Keratinocyte (primary cell): ENCODE measurements at regions not wholly inside any gene's neighbourhood (a gene's known extent, or its start where the extent isn't known, plus 50 kb on each side); places are given as distances from the start of the nearest gene placed in this dataset.

Source experiments
- DNase-seq: peaks from one replicate; pipeline ENCODE4 v3.0.0-alpha.2; 2011; ENCODE audit warnings: low read depth, missing footprints, low spot score
- FAIRE-seq: peaks from 2 replicates; lab custom pipeline; 2011; peaks lifted over from hg19 to GRCh38; lab: Jason Lieb, UNC
- H2AFZ ChIP-seq: 2 replicates; pipeline ENCODE4 v1.6.0; 2012; ENCODE audit warnings: low read length, control low read depth, inconsistent platforms; ENCODE audit not compliant: control insufficient read depth
- H3K27ac ChIP-seq: 2 replicates; pipeline ENCODE4 v1.5.1; 2011; ENCODE audit warnings: low read length; ENCODE audit not compliant: control insufficient read depth, insufficient read depth
- H3K27me3 ChIP-seq: 3 replicates; pipeline ENCODE4 v1.6.0; 2011; ENCODE audit warnings: low read length; ENCODE audit not compliant: control insufficient read depth, insufficient read depth; ENCODE audit errors: extremely low read depth
- H3K36me3 ChIP-seq, 2 experiments: 2 replicates in 1 of 2; 3 replicates in 1 of 2; pipeline ENCODE4 v1.5.1; 2011; ENCODE audit warnings: low read length in 2 of 2, mild to moderate bottlenecking in 1 of 2; ENCODE audit not compliant: control insufficient read depth in 2 of 2, insufficient read depth in 2 of 2; ENCODE audit errors: extremely low read depth in 1 of 2
- H3K4me1 ChIP-seq: 3 replicates; pipeline ENCODE4 v1.5.1; 2011; ENCODE audit warnings: low read length; ENCODE audit not compliant: control insufficient read depth, insufficient read depth; ENCODE audit errors: extremely low read depth
- H3K4me2 ChIP-seq: 3 replicates; pipeline ENCODE4 v1.6.0; 2011; ENCODE audit warnings: low read depth, low read length; ENCODE audit not compliant: control insufficient read depth, insufficient read depth; ENCODE audit errors: extremely low read depth
- H3K4me3 ChIP-seq, 3 experiments: fragments of 200-600 bp in 1 of 3; sonication (generic) in 1 of 3; 2 replicates in 2 of 3; 3 replicates in 1 of 3; pipeline ENCODE4 v1.5.1; 2011 to 2016; ENCODE audit warnings: low read length in 3 of 3, mild to moderate bottlenecking in 3 of 3, control low read depth in 2 of 3, inconsistent platforms in 1 of 3, low read depth in 1 of 3, mixed read lengths in 1 of 3, mixed run types in 1 of 3, moderate library complexity in 1 of 3; ENCODE audit not compliant: control insufficient read depth in 2 of 3, insufficient read depth in 2 of 3; ENCODE audit errors: extremely low read depth in 1 of 3
- H3K79me2 ChIP-seq: 2 replicates; pipeline ENCODE4 v1.6.0; 2012; ENCODE audit warnings: low read length; ENCODE audit not compliant: control insufficient read depth, insufficient read depth
- H3K9ac ChIP-seq: 3 replicates; pipeline ENCODE4 v1.6.0; 2011; ENCODE audit warnings: low read length; ENCODE audit not compliant: control insufficient read depth, insufficient read depth; ENCODE audit errors: extremely low read depth
- H3K9me1 ChIP-seq: 3 replicates; pipeline ENCODE4 v1.6.0; 2011; ENCODE audit warnings: low read length; ENCODE audit not compliant: control insufficient read depth, insufficient read depth; ENCODE audit errors: extremely low read depth
- H3K9me3 ChIP-seq: 2 replicates; pipeline ENCODE4 v1.5.1; 2012; ENCODE audit warnings: low read depth, low read length; ENCODE audit not compliant: control insufficient read depth
- H4K20me1 ChIP-seq: 3 replicates; pipeline ENCODE4 v1.6.0; 2011; ENCODE audit warnings: low read length; ENCODE audit not compliant: control insufficient read depth, insufficient read depth; ENCODE audit errors: extremely low read depth
- EZH2 ChIP-seq: IDR thresholded peaks from one replicate; pipeline ENCODE4 v1.6.1; 2012; ENCODE audit warnings: inconsistent platforms, mild to moderate bottlenecking, low read length, moderate library complexity
- dilution Hi-C: fragments of 300-500 bp; cut with MboI; formaldehyde crosslinking; loops from one replicate; pipeline ENCODE4 v1.7.0; 2020; ENCODE audit warnings: low sequenced_read_pairs; ENCODE audit not compliant: extremely low pct_ligation_motif_present
- TF ChIP-seq, protein P1 (sequence below), 3 experiments: IDR thresholded peaks in 1 of 3; conservative IDR thresholded peaks in 1 of 3; optimal IDR thresholded peaks in 1 of 3; 2 replicates in 2 of 3; 3 replicates in 1 of 3; pipeline versions ENCODE3 to v1.5.1; 2011; ENCODE audit warnings: low read length in 3 of 3, mild to moderate bottlenecking in 3 of 3, moderate library complexity in 2 of 3, control low read depth in 1 of 3, inconsistent platforms in 1 of 3; ENCODE audit not compliant: insufficient read depth in 2 of 3; ENCODE audit errors: extremely low read depth in 1 of 3

GRCh38 chr2:3104261-3104660 is 273.4 kb downstream of the EIPR1 start:
- no peaks in the 10 kb centered on the region for H3K9me3 ChIP-seq
- H3K9ac ChIP-seq: no peak overlapping the region
- no peak overlapping the region for H3K27ac ChIP-seq
- no peaks in the 10 kb centered on the region for H3K27me3 ChIP-seq
- H3K4me2 ChIP-seq: no peak overlapping the region
- H3K79me2 ChIP-seq: no peaks in the 10 kb centered on the region
- DNase-seq (no peak), FAIRE-seq (no peak)
- H3K36me3 ChIP-seq: no peaks in the 10 kb centered on the region
- H3K9me1 ChIP-seq: no peaks in the 10 kb centered on the region
- no peak overlapping the region for H3K4me3 ChIP-seq
- H4K20me1 ChIP-seq: no peaks in the 10 kb centered on the region
- H3K4me1 ChIP-seq: no peaks in the 10 kb centered on the region
- H2AFZ ChIP-seq: no peak overlapping the region
- TF ChIP-seq, protein P1, sequence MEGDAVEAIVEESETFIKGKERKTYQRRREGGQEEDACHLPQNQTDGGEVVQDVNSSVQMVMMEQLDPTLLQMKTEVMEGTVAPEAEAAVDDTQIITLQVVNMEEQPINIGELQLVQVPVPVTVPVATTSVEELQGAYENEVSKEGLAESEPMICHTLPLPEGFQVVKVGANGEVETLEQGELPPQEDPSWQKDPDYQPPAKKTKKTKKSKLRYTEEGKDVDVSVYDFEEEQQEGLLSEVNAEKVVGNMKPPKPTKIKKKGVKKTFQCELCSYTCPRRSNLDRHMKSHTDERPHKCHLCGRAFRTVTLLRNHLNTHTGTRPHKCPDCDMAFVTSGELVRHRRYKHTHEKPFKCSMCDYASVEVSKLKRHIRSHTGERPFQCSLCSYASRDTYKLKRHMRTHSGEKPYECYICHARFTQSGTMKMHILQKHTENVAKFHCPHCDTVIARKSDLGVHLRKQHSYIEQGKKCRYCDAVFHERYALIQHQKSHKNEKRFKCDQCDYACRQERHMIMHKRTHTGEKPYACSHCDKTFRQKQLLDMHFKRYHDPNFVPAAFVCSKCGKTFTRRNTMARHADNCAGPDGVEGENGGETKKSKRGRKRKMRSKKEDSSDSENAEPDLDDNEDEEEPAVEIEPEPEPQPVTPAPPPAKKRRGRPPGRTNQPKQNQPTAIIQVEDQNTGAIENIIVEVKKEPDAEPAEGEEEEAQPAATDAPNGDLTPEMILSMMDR (optimal IDR thresholded peaks at IDR 0.05 in 1 of 3, IDR thresholded peaks at IDR 0.05 in 1 of 3, conservative IDR thresholded peaks at IDR 0.05 in 1 of 3; ENCODE audit: extremely low read depth in 1 of 3, insufficient read depth in 2 of 3, low read length in 3 of 3): no peak
- no peak for TF ChIP-seq EZH2
- dilution Hi-C loops: no loop called here

DNA sequence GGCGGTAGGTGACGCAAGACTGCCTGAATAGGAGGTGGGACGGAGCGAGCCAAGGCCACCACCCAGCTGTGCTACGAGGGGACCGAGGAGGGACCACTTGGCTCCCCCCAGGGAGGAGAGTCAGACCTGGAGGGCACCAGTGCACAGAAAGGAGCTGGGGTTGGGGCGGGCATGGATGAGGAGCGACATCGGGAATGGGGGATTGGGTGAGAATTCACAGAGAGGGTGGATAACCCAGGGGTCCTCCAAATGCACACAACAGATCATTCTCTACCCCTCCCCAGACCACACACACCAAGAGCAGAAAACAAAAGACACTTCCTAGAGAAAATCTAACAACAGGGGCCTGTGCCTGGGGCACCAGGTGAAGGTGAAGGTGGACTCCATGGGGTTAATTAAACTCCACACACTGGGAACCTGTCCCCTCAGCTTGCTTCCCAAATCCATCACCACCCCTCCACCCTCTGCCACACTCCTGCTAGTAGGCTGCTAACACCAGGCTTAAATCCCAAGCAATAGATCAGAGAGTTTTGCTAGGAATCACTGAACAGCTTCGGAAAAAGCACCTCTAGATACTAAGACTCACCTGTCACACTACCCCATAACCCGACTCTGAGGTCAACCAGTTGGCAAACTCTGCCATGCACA is 274.6 kb downstream of the EIPR1 start:
- DNase-seq (no peak), FAIRE-seq (no peak)
- TF ChIP-seq EZH2: no peak
- TF ChIP-seq, protein P1 (optimal IDR thresholded peaks at IDR 0.05 in 1 of 3, IDR thresholded peaks at IDR 0.05 in 1 of 3, conservative IDR thresholded peaks at IDR 0.05 in 1 of 3; ENCODE audit: extremely low read depth in 1 of 3, insufficient read depth in 2 of 3, low read length in 3 of 3): no peak
- Histone ChIP-seq H3K79me2 (no peaks in the 10 kb centered on the region), H3K27me3 (no peaks in the 10 kb centered on the region), H3K9ac (no peak overlapping the region), H2AFZ (no peak overlapping the region), H3K4me1 (no peaks in the 10 kb centered on the region), H3K9me3 (no peaks in the 10 kb centered on the region), H3K27ac (no peak overlapping the region), H3K9me1 (no peaks in the 10 kb centered on the region), H3K4me2 (no peak overlapping the region), H4K20me1 (no peaks in the 10 kb centered on the region), H3K36me3 (no peaks in the 10 kb centered on the region), H3K4me3 (no peak overlapping the region)
- dilution Hi-C loops: no loop called here
